Heart left ventricle (tissue), 13 donors: ENCODE measurements at regions not wholly inside any gene's neighbourhood (a gene's known extent, or its start where the extent isn't known, plus 50 kb on each side); places are given as distances from the start of the nearest gene placed in this dataset.

Source experiments
- CTCF ChIP-seq, 12 donors: fragments of 200-600 bp; sonication (generic) in 4 of 12; IDR thresholded peaks; one replicate each; pipeline versions ENCODE4 v1.5.0 to v1.8.0; 2018 to 2022; ENCODE audit warnings: antibody characterized with exemption in 12 of 12, mild to moderate bottlenecking in 5 of 12
- POLR2A ChIP-seq, 2 donors: fragments of 450-650 bp; IDR thresholded peaks; one replicate each; pipeline ENCODE4 v1.6.1; 2017; ENCODE audit warnings: antibody characterized with exemption in 2 of 2, mild to moderate bottlenecking in 2 of 2, moderate library complexity in 2 of 2
- donor health status: ischemic (EF 13 %, LVEDD 7.1; RV severe dilation, severe dysfunction).
- donor health status: DM: no; HTN: yes; CAD: no.
- donor health status: DM: no; HTN: no; CAD: no.
- donor health status: ischemic (EF 25% LVEDD 6.9; RV normal size, moderate dysfunction).
- donor health status: ischemic (EF 25% LVEDD 5.7; RV mildly dilated, moderate dysfunction).
- donor health status: ischemic (EF 35%, LVEDD 5.7; RV mildly dilated, moderate dysfunction).
- donor health status: nonischemic (EF 11% LVEDD 7.7; RV severe dilation, severe dysfunction).
- donor health status: DM: yes; HTN: yes; CAD: no.
- donor health status: PGD.
- donor health status: ischemic (EF 29% LVEDD 5.4; RV normal size, mild dysfunction).
- donor health status: nonischemic (EF 23%, LVEDD 6.1; RV moderate dilation, normal function).

- no peak for TF ChIP-seq CTCF (IDR thresholded peaks at IDR 0.05)
- TF ChIP-seq POLR2A (IDR thresholded peaks at IDR 0.05), result no peak
These were observed 283.5 kb upstream of the RGS6 start for GRCh38 chr14:71648725-71649124.
